IMR-90 (cell line): ENCODE measurements at regions not wholly inside any gene's neighbourhood (a gene's known extent, or its start where the extent isn't known, plus 50 kb on each side); places are given as distances from the start of the nearest gene placed in this dataset.

Experiments used
- ATAC-seq: fragments of 200-7000 bp; cut with Tn5 transposase; 2 replicates; pipeline ENCODE4 v1.9.1; 2020; ENCODE audit warnings: low read depth, mild to moderate bottlenecking, moderate library complexity
- BruUV-seq: library from RNA; stranded (reverse); fragments of 400-500 nt; replicated peaks from 2 replicates; lab custom pipeline; 2021; lab: Mats Ljungman, UMichigan
- CTCF ChIA-PET: fragments of 300-600 bp; formaldehyde crosslinking; extraction: SDS; loops from one replicate; lab custom pipeline; 2021; ENCODE audit warnings: antibody characterized with exemption; lab: Yijun Ruan, JAX
- POLR2A ChIA-PET: fragments of 300-600 bp; sonication (Branson Sonifier 250); formaldehyde crosslinking; loops from one replicate; lab custom pipeline; 2022; ENCODE audit warnings: antibody characterized with exemption; ENCODE audit not compliant: unreplicated experiment; lab: Charles Lee
- DNase-seq: peaks from one replicate; pipeline ENCODE4 v3.0.0; 2013
- H2AFZ ChIP-seq: replicated peaks from 2 replicates; pipeline ENCODE3; 2013; ENCODE audit warnings: low read length, mild to moderate bottlenecking; ENCODE audit not compliant: poor library complexity
- H2AK5ac ChIP-seq: 2 replicates; pipeline ENCODE4 v1.6.1; 2013; ENCODE audit warnings: low read depth, low read length, inconsistent platforms
- H2AK9ac ChIP-seq: replicated peaks from 2 replicates; pipeline ENCODE3; 2013; ENCODE audit warnings: mild to moderate bottlenecking, low read depth, low read length, moderate library complexity; ENCODE audit not compliant: poor library complexity
- H2BK120ac ChIP-seq: 2 replicates; pipeline ENCODE4 v1.6.1; 2013; ENCODE audit warnings: low read depth, low read length, inconsistent platforms
- H2BK15ac ChIP-seq: 3 replicates; pipeline ENCODE4 v1.6.1; 2013; ENCODE audit warnings: low read depth, low read length, inconsistent platforms
- H2BK20ac ChIP-seq: 2 replicates; pipeline ENCODE4 v1.6.1; 2013; ENCODE audit warnings: low read depth, mild to moderate bottlenecking, inconsistent platforms, low read length, moderate library complexity
- H2BK5ac ChIP-seq: 2 replicates; pipeline ENCODE4 v1.6.1; 2013; ENCODE audit warnings: mild to moderate bottlenecking, low read depth, low read length, inconsistent platforms; ENCODE audit not compliant: poor library complexity, severe bottlenecking
- H3K14ac ChIP-seq: replicated peaks from 2 replicates; pipeline ENCODE4 v1.6.1; 2013; ENCODE audit warnings: low read depth, low read length, inconsistent platforms
- H3K18ac ChIP-seq: 2 replicates; pipeline ENCODE4 v1.6.1; 2013; ENCODE audit warnings: low read depth, low read length, control low read depth
- H3K23ac ChIP-seq: 2 replicates; pipeline ENCODE4 v1.6.1; 2013; ENCODE audit warnings: low read depth, low read length, inconsistent platforms
- H3K27ac ChIP-seq: 2 replicates; pipeline ENCODE4 v1.5.1; 2013; ENCODE audit warnings: mild to moderate bottlenecking, control low read depth, low read length; ENCODE audit not compliant: insufficient read depth
- H3K27me3 ChIP-seq: 2 replicates; pipeline ENCODE4 v1.6.1; 2013; ENCODE audit warnings: low read length; ENCODE audit not compliant: control insufficient read depth, insufficient read depth
- H3K36me3 ChIP-seq: 2 replicates; pipeline ENCODE4 v1.6.1; 2013; ENCODE audit warnings: low read length, mixed read lengths; ENCODE audit not compliant: control insufficient read depth, insufficient read depth
- H3K4ac ChIP-seq: 2 replicates; pipeline ENCODE4 v1.6.1; 2013; ENCODE audit warnings: low read depth, low read length, inconsistent platforms
- H3K4me1 ChIP-seq: 2 replicates; pipeline ENCODE4 v1.6.1; 2013; ENCODE audit warnings: low read length, mixed read lengths; ENCODE audit not compliant: control insufficient read depth, insufficient read depth
- H3K4me2 ChIP-seq: 2 replicates; pipeline ENCODE4 v1.6.1; 2013; ENCODE audit warnings: low read depth, mild to moderate bottlenecking, control low read depth, low read length, moderate library complexity
- H3K4me3 ChIP-seq: 2 replicates; pipeline ENCODE4 v1.5.1; 2013; ENCODE audit warnings: low read depth, mild to moderate bottlenecking, control low read depth, low read length, moderate library complexity; ENCODE audit not compliant: insufficient read depth
- H3K56ac ChIP-seq: 2 replicates; pipeline ENCODE4 v1.6.1; 2013; ENCODE audit warnings: low read length, inconsistent platforms; ENCODE audit not compliant: insufficient read depth; ENCODE audit errors: extremely low read depth
- H3K79me1 ChIP-seq, 2 experiments: 2 replicates each; pipeline ENCODE4 v1.6.1; 2013; ENCODE audit warnings: low read length in 2 of 2, inconsistent platforms in 1 of 2, low read depth in 1 of 2
- H3K9ac ChIP-seq: 2 replicates; pipeline ENCODE4 v1.6.1; 2013; ENCODE audit warnings: low read depth, low read length, control low read depth
- H3K9me1 ChIP-seq: 2 replicates; pipeline ENCODE4 v1.6.1; 2013; ENCODE audit warnings: low read length, inconsistent platforms; ENCODE audit not compliant: insufficient read depth
- H3K9me3 ChIP-seq: 2 replicates; pipeline ENCODE4 v1.6.1; 2013; ENCODE audit warnings: low read length; ENCODE audit not compliant: control insufficient read depth, insufficient read depth
- H4K20me1 ChIP-seq: 2 replicates; pipeline ENCODE4 v1.6.1; 2013; ENCODE audit warnings: low read length, inconsistent platforms; ENCODE audit not compliant: insufficient read depth
- H4K5ac ChIP-seq: 2 replicates; pipeline ENCODE4 v1.6.1; 2013; ENCODE audit warnings: mild to moderate bottlenecking, low read depth, low read length, control low read depth
- H4K8ac ChIP-seq, 2 experiments: 2 replicates each; pipeline ENCODE4 v1.6.1; 2013; ENCODE audit warnings: low read depth in 2 of 2, low read length in 2 of 2, control low read depth in 1 of 2, inconsistent platforms in 1 of 2
- H4K91ac ChIP-seq: 2 replicates; pipeline ENCODE4 v1.6.1; 2013; ENCODE audit warnings: low read depth, low read length, inconsistent platforms; ENCODE audit not compliant: insufficient read depth
- BHLHE40 ChIP-seq: fragments of 150-350 bp; IDR thresholded peaks from 2 replicates; pipeline ENCODE4 v1.6.1; 2016; ENCODE audit warnings: mild to moderate bottlenecking, low read depth, low read length
- CEBPB ChIP-seq: IDR thresholded peaks from 2 replicates; pipeline ENCODE4 v1.6.1; 2012; ENCODE audit warnings: low read depth, low read length, improper control_type of control experiment
- CHD1 ChIP-seq: IDR thresholded peaks from 2 replicates; pipeline ENCODE4 v1.6.1; 2012; ENCODE audit warnings: low read depth, low read length, improper control_type of control experiment
- CTCF ChIP-seq: conservative IDR thresholded peaks from 2 replicates; pipeline ENCODE4 v1.5.1; 2012; ENCODE audit warnings: mild to moderate bottlenecking, low read depth, low read length, improper control_type of control experiment
- ELK1 ChIP-seq: fragments of 150-350 bp; IDR thresholded peaks from 2 replicates; pipeline ENCODE4 v1.6.1; 2016; ENCODE audit warnings: low read depth, mild to moderate bottlenecking, low read length, moderate library complexity, borderline replicate concordance
- FOS ChIP-seq: fragments of 150-350 bp; IDR thresholded peaks from 2 replicates; pipeline ENCODE4 v1.6.1; 2016; ENCODE audit warnings: low read depth, low read length
- MAFK ChIP-seq: IDR thresholded peaks from 2 replicates; pipeline ENCODE4 v1.6.1; 2012; ENCODE audit warnings: low read depth, low read length, improper control_type of control experiment
- MAZ ChIP-seq: IDR thresholded peaks from 2 replicates; pipeline ENCODE4 v1.6.1; 2012; ENCODE audit warnings: low read depth, mild to moderate bottlenecking, low read length, improper control_type of control experiment, moderate library complexity, borderline replicate concordance
- MXI1 ChIP-seq: IDR thresholded peaks from 2 replicates; pipeline ENCODE4 v1.6.1; 2012; ENCODE audit warnings: low read depth, mild to moderate bottlenecking, low read length, moderate library complexity, borderline replicate concordance
- NFE2L2 ChIP-seq: fragments of 150-350 bp; IDR thresholded peaks from 2 replicates; pipeline ENCODE4 v1.6.1; 2016; ENCODE audit warnings: low read depth, mild to moderate bottlenecking, low read length
- POLR2A ChIP-seq: IDR thresholded peaks from 2 replicates; pipeline ENCODE4 v1.6.1; 2012; ENCODE audit warnings: mild to moderate bottlenecking, low read depth, low read length
- RAD21 ChIP-seq: IDR thresholded peaks from 2 replicates; pipeline ENCODE4 v1.6.1; 2012; ENCODE audit warnings: low read length, improper control_type of control experiment
- RCOR1 ChIP-seq: IDR thresholded peaks from 2 replicates; pipeline ENCODE4 v1.6.1; 2012; ENCODE audit warnings: mild to moderate bottlenecking, low read length, improper control_type of control experiment; ENCODE audit not compliant: insufficient replicate concordance
- RFX5 ChIP-seq: IDR thresholded peaks from 2 replicates; pipeline ENCODE4 v1.8.0; 2012; ENCODE audit warnings: low read depth, mild to moderate bottlenecking, low read length, moderate library complexity
- SMC3 ChIP-seq: fragments of 150-350 bp; IDR thresholded peaks from 2 replicates; pipeline ENCODE4 v1.6.1; 2016; ENCODE audit warnings: low read depth, mild to moderate bottlenecking, antibody characterized with exemption, low read length, moderate library complexity
- USF2 ChIP-seq: fragments of 150-350 bp; IDR thresholded peaks from 2 replicates; pipeline ENCODE4 v1.6.1; 2017; ENCODE audit warnings: mild to moderate bottlenecking, antibody characterized with exemption, low read length, low read depth
- WGBS, 2 experiments: methylation state at CpG; one replicate each; pipeline versions ENCODE4 v1.1.5 to v1.1.7; 2013; ENCODE audit warnings: missing lambda C conversion rate in 2 of 2; ENCODE audit not compliant: insufficient read length in 1 of 2; ENCODE audit errors: extremely low coverage in 2 of 2; 5-methylcytosine and 5-hydroxymethylcytosine counted together
- dilution Hi-C: fragments of 300-500 bp; cut with HindIII; formaldehyde crosslinking; loops from one replicate; pipeline ENCODE4 v1.14.3; 2018; ENCODE audit warnings: low sequenced_read_pairs; ENCODE audit not compliant: unreplicated experiment
- in situ Hi-C: fragments of 300-500 bp; cut with MboI; formaldehyde crosslinking; loops from 3 replicates; pipeline ENCODE4 v1.14.3; 2019; ENCODE audit warnings: low sequenced_read_pairs, inconsistent platforms, mixed read lengths
- intact Hi-C: fragments of 100-400 bp; cut with micrococcal nuclease; formaldehyde crosslinking; loops from 2 replicates; pipeline ENCODE4 v1.10.0; 2022

- no CpG with 5 or more reads among the region's 7 CpGs for WGBS, 2 experiments
- H4K5ac ChIP-seq: no peak overlapping the region
- H3K14ac ChIP-seq: no peak overlapping the region
- H2BK20ac ChIP-seq: no peak overlapping the region
- POLR2A ChIA-PET: no interaction called here
- H3K23ac ChIP-seq: no peak overlapping the region
- H3K9me1 ChIP-seq: no peaks in the 10 kb centered on the region
- CTCF ChIA-PET: no interaction called here
- H2AK5ac ChIP-seq: no peak overlapping the region
- ATAC-seq: no peak
- TF ChIP-seq BHLHE40 (no peak), CHD1 (no peak), MAZ (no peak), FOS (no peak), MAFK (no peak), RCOR1 (no peak), USF2 (no peak), RAD21 (no peak), RFX5 (no peak), CEBPB (no peak), NFE2L2 (no peak), MXI1 (no peak), CTCF (no peak), ELK1 (no peak), POLR2A (no peak), SMC3 (no peak)
- no peak overlapping the region for H2BK120ac ChIP-seq
- no peak overlapping the region for H3K18ac ChIP-seq
- in situ Hi-C loops (no loop called here), intact Hi-C loops (no loop called here), dilution Hi-C loops (no loop called here)
- H3K36me3 ChIP-seq: no peaks in the 10 kb centered on the region
- H3K4me3 ChIP-seq: no peak overlapping the region
- no peak overlapping the region for H4K91ac ChIP-seq
- H3K27ac ChIP-seq: no peak overlapping the region
- H3K79me1 ChIP-seq: no peaks in the 10 kb centered on the region
- no peaks in the 10 kb centered on the region for H3K4me1 ChIP-seq
- H3K4me2 ChIP-seq: no peak overlapping the region
- H3K9ac ChIP-seq: no peak overlapping the region
- H3K27me3 ChIP-seq: no peaks in the 10 kb centered on the region
- H2BK15ac ChIP-seq: no peak overlapping the region
- no peak overlapping the region for H3K56ac ChIP-seq
- no peak overlapping the region for H4K8ac ChIP-seq
- no peak overlapping the region for H2AFZ ChIP-seq
- no TSS peak for BruUV-seq
- H4K20me1 ChIP-seq: no peaks in the 10 kb centered on the region
- no peak overlapping the region for H2BK5ac ChIP-seq
- no peak overlapping the region for H2AK9ac ChIP-seq
- H3K4ac ChIP-seq: no peak overlapping the region
- 0 out of 2 replicates have a peak, but pooled peaks cover 3% of the 10 kb centered on the region for H3K9me3 ChIP-seq
- DNase-seq: no peak
These were observed 954.3 kb upstream of the MBL2 start for GRCh38 chr10:53726921-53727320.
